ENCODE measurements at regions not wholly inside any gene's neighbourhood (a gene's known extent, or its start where the extent isn't known, plus 50 kb on each side); places are given as distances from the start of the nearest gene placed in this dataset.

- DNase-seq, result no peak
These were observed 609.1 kb upstream of the IGFBP3 start for GRCh38 chr7:46530081-46530750.

DNA sequence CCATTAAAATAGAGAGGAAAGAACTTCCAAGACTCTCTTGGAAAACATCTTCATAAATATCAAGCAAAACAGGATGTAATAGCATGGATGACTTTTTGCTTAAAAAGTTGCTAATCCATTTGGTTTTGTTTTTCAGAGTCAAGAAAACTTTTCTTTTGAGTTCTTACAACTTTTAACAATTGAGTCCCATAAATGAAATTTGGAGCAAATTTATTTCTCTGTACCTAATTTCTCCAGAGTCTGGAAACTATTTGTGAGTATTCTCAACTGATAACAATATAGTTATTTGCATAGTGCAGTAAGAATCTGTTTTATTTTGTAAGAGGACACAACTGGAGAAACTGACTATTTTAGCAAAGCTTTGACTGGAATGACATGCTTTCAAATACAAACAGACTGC is 606.3 kb upstream of the IGFBP3 start:
- no peak for DNase-seq

- no peak for DNase-seq
These were observed 604.8 kb upstream of the IGFBP3 start for GRCh38 chr7:46525876-46526275.

GRCh38 chr7:46524350-46524749 is 603.3 kb upstream of the IGFBP3 start:
- DNase-seq, result no peak

DNA sequence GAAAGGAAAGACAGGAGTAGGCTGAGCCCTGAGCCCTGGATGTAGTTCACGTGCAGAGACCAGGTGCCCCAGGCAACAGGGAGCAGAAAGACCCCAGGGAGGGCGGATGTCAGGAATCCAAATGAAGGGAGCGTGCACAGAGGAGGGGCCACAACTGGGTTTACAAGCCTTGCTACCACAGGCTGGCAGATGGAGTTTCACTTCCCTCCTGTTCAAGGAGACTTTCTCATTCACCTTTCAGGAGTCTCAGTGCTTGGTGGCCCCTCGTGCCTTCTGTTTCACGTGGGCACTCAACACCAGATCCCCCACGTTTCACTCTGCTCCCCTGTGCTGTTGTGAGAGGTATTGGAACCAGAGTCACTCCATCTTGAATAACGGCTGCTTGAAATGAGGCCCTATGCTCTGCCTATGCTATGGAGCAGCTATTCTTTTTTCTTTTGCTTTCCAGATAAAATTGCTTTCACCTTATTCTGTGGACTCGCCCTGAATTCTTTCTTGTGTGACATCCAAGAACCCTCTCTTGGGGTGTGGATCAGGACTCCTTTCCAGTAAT is 601.4 kb upstream of the IGFBP3 start:
- DNase-seq, result no peak

- DNase-seq, result no peak
These were observed 597.6 kb upstream of the IGFBP3 start for GRCh38 chr7:46518713-46519112.

DNA sequence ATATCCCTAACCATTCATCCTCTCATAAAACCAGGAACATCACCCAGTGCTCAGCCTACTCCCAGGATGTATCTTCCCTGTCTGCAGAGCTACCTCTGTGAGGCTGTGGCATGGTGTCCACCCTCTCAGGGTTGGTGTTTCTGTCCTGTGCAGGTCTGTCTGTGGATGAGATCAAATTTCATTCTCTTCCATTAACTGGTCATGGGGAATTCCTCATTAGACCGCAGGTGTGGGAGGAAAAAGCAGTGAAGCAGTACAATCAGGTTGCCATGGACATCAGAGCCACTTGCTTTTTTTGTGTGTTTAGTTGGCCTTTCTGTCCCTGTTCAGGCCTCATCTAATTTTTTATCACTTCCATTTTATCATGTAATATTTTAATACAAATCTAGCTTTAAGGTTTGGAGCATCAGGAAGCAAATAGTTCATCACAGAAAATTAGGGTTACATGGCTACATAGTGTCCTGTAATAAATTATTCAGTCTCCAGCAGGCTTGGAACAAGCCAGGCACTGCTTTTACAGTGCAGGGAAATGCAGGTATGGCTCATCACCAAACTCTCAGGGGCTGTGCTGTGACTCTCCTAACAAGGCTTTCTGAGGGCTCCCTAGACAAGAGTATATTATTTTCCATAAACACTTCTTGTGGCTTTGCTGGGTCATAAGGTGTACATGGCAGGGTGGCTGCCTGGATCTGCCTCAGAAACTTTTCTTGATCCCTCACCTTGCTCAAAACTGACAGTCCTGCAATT is 594.9 kb upstream of the IGFBP3 start:
- no peak for DNase-seq

GRCh38 chr7:46513447-46513848 is 592.4 kb upstream of the IGFBP3 start:
- no peak for DNase-seq

DNA sequence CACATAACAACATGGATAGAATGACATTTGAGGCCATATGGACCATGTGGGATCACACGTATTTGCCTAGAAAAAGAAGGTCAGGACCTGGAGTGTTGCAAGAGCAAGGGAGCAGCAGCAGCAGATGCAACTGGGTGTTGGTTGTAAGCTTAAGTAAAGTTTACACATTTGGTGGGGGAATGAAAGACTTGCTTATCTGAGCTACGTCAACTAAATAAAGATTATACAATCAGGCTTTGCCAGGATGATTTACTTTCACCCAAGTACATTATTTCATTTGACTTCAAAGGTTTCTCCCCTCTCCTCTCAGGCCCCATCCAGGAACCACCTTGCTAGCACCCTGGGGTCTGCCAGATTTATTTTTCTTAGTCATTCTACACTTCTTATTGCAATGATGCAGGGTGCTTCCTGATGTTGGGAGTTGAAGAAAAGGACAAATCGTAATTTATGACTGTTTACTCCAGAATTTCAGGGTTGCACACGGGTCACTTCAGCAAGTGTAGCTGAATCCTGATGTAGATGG is 591.9 kb upstream of the IGFBP3 start:
- DNase-seq, result no peak

- DNase-seq, result no peak
These were observed 590.6 kb upstream of the IGFBP3 start for GRCh38 chr7:46511442-46512215.

GRCh38 chr7:46508583-46508982 is 587.5 kb upstream of the IGFBP3 start:
- DNase-seq, result no peak

DNA sequence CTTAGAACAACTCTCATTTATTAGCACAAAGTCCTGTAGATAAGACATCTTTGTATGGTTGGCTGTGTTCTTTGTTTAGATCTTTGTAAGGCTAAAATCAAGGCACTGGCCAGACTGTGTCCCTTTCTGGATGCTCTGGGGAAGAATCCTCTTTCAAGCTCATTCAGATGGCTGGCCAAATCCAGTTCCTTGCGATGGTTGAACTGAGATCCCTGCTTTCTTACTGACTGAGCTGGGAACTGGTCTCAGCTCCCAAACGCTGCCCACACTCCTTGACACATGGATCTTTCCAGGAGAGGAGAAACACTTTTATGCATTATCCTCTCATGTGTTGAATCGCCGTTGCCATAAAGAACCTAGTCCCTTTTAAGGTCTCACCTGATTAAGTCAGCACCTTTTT is 586.5 kb upstream of the IGFBP3 start:
- DNase-seq, result no peak

- DNase-seq, result no peak
These were observed 573.4 kb upstream of the IGFBP3 start for GRCh38 chr7:46494441-46494840.

DNA sequence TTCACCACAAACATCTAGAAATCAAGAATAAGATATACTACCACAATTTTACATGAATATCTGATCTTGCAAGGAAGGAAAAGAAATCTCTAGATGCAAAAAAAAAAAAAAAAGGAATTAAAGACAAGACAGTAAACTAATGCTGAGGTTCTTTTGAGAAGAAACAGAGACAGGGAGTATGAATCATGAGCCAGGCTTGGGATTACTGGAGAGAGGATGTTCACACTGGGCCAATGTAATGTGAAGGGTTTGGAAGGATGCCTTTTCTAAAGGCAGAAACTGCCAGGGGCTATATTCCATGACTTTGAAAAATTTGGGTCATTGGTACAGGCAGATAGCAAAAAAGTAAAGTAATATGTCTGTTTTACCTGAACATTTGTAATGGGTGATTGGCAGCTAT is 573.0 kb upstream of the IGFBP3 start:
- DNase-seq, result no peak

DNA sequence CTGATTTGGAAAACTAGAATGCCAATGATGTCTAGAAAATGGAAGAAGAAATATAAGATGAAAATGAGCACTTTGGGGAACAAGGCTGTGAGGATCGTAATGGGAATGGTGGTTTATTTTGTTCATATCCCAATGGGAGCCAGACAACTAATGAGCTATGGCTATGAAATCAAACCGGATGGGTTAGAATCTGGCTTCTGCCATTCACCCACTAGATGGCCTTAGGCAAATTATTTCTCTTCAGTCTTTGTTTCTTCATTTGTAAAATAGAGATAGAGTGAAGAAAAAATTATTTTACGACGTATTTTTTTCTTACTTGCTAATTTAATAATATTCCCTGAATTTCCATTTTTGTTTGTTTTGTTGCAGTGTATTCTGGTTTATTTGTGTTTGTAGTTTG is 572.1 kb upstream of the IGFBP3 start:
- DNase-seq, result no peak

DNA sequence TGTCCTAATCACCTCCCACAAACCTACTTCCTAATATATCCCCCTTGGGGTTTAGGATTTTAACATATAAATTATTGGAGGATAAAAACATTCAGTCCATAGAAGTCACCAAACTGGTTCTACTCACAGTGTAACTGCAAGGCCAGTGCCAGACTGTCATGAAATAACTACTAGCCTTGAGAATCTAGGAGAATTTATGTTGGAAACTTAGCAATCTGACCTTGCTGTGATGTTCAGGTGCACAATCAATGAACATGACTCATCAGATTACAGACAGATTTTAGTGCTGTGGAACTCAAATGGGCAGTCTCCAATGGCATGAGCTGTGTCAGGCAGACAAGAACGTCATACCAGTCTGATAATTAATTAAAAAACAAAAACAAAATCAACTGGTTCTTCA is 571.4 kb upstream of the IGFBP3 start:
- DNase-seq, result no peak

GRCh38 chr7:46490406-46490805 is 569.3 kb upstream of the IGFBP3 start:
- DNase-seq, result no peak

DNA sequence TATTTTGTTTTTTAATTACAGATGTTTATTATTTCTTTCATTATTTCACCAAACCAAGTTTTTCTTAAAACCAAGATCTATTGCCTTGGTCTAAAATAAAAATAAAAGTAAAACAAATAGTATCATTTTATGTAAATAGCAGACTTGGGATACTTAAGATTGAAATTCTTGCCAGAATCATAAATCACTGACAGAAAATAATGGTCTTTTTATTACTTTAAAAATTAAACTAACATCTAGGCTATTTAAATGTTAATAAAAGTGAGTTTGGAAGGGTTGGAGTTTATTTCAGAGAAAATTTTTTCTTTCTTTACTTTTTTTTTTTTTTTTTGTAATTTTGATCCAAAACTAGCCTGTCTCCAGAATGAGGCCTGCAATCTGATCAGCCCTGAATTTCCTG is 568.0 kb upstream of the IGFBP3 start:
- DNase-seq, result no peak

DNA sequence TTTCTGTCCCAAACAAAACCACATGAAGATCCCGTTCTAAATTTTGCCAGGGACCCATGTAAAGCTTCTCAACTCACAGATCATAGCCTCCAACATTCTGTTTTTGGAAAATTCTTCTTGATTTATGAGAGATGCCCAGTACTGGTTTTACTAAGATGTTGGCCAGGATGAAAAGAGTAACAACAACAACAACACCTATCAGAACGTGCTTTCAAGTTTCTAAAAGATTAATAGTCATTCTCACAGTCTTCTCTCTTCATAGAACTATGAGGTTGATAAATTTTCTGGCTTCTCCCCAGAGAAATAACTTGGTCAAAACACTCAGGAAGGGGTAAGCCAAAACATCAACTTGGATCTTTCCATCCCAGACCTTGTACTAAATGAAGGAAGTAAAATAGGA is 567.5 kb upstream of the IGFBP3 start:
- DNase-seq, result no peak

GRCh38 chr7:46486256-46487206 is 565.5 kb upstream of the IGFBP3 start:
- no peak for DNase-seq

GRCh38 chr7:46485481-46486065 is 564.5 kb upstream of the IGFBP3 start:
- DNase-seq, result no peak

- no peak for DNase-seq
These were observed 563.8 kb upstream of the IGFBP3 start for GRCh38 chr7:46484906-46485305.

Measured in DMS79 (cell line).